PC-3 (cell line): ENCODE measurements at regions not wholly inside any gene's neighbourhood (a gene's known extent, or its start where the extent isn't known, plus 50 kb on each side); places are given as distances from the start of the nearest gene placed in this dataset.
A peak's percentile ranks its signal among the peaks of the same experiment; 100 is the strongest.

Experiments used
- ATAC-seq: fragments of 200-7000 bp; cut with Tn5 transposase; 2 replicates; pipeline ENCODE4 v1.9.1; 2020; ENCODE audit warnings: mild to moderate bottlenecking, moderate library complexity
- BruUV-seq: library from RNA; stranded (reverse); fragments of 400-500 nt; replicated peaks from 2 replicates; lab custom pipeline; 2021; lab: Mats Ljungman, UMichigan
- CTCF ChIA-PET: fragments of 300-600 bp; sonication (Branson Sonifier 250); formaldehyde crosslinking; loops from one replicate; lab custom pipeline; 2022; ENCODE audit warnings: antibody characterized with exemption; lab: Charles Lee
- POLR2A ChIA-PET: fragments of 300-600 bp; sonication (Branson Sonifier 250); formaldehyde crosslinking; loops from one replicate; lab custom pipeline; 2022; ENCODE audit warnings: antibody characterized with exemption; ENCODE audit not compliant: unreplicated experiment; lab: Charles Lee
- DNase-seq: peaks from one replicate; pipeline ENCODE4 v3.0.0-alpha.2; 2015
- H2AFZ ChIP-seq: fragments of 300-600 bp; sonication (generic); 2 replicates; pipeline ENCODE4 v1.6.0; 2016; ENCODE audit warnings: antibody characterized with exemption, low read length
- H3F3A ChIP-seq: fragments of 300-600 bp; sonication (generic); one replicate; pipeline ENCODE4 v1.6.0; 2017; ENCODE audit warnings: antibody characterized with exemption, low read length, control low read depth, mild to moderate bottlenecking; ENCODE audit not compliant: unreplicated experiment
- H3K27ac ChIP-seq: fragments of 300-600 bp; sonication (generic); 2 replicates; pipeline ENCODE4 v1.5.1; 2016; ENCODE audit warnings: mild to moderate bottlenecking, low read length
- H3K27me3 ChIP-seq: fragments of 300-600 bp; sonication (generic); 2 replicates; pipeline ENCODE4 v1.6.1; 2016; ENCODE audit warnings: low read length, mixed read lengths
- H3K36me3 ChIP-seq: fragments of 300-600 bp; sonication (generic); 2 replicates; pipeline ENCODE4 v1.6.1; 2016; ENCODE audit warnings: low read depth, mixed run types, low read length, mixed read lengths
- H3K4me1 ChIP-seq: fragments of 300-600 bp; sonication (generic); 2 replicates; pipeline ENCODE4 v1.5.1; 2016; ENCODE audit warnings: low read length; ENCODE audit not compliant: insufficient read depth
- H3K4me2 ChIP-seq: fragments of 300-600 bp; sonication (generic); 2 replicates; pipeline ENCODE4 v1.6.0; 2016; ENCODE audit warnings: low read length
- H3K4me3 ChIP-seq: fragments of 300-600 bp; sonication (generic); 2 replicates; pipeline ENCODE4 v1.5.1; 2016; ENCODE audit warnings: mild to moderate bottlenecking, low read length, mixed read lengths
- H3K79me2 ChIP-seq: fragments of 300-600 bp; sonication (generic); 2 replicates; pipeline ENCODE4 v1.6.1; 2017; ENCODE audit warnings: low read length, mixed read lengths
- H3K9ac ChIP-seq: fragments of 300-600 bp; sonication (generic); 2 replicates; pipeline ENCODE4 v1.6.0; 2016; ENCODE audit warnings: mild to moderate bottlenecking, low read length
- H3K9me2 ChIP-seq: fragments of 300-600 bp; sonication (generic); replicated peaks from 2 replicates; pipeline ENCODE4 v1.6.1; 2016; ENCODE audit warnings: mixed run types, low read length, mixed read lengths
- H3K9me3 ChIP-seq: fragments of 300-600 bp; sonication (generic); 2 replicates; pipeline ENCODE4 v1.6.1; 2016; ENCODE audit warnings: low read length, mixed read lengths
- H4K20me1 ChIP-seq: fragments of 300-600 bp; sonication (generic); 2 replicates; pipeline ENCODE4 v1.6.1; 2016; ENCODE audit warnings: low read length, mixed read lengths
- CTCF ChIP-seq: fragments of 300-600 bp; sonication (generic); conservative IDR thresholded peaks from 2 replicates; pipeline ENCODE4 v1.5.1; 2017; ENCODE audit warnings: antibody characterized with exemption, low read depth, mild to moderate bottlenecking, low read length
- EZH2 ChIP-seq: fragments of 300-600 bp; sonication (generic); IDR thresholded peaks from one replicate; pipeline ENCODE4 v1.6.1; 2017; ENCODE audit warnings: antibody characterized with exemption, mild to moderate bottlenecking, low read length; ENCODE audit not compliant: unreplicated experiment
- EZH2phosphoT487 ChIP-seq: fragments of 300-600 bp; sonication (generic); IDR thresholded peaks from 2 replicates; pipeline ENCODE4 v1.6.1; 2018; ENCODE audit warnings: mild to moderate bottlenecking, antibody characterized with exemption, low read length, borderline replicate concordance
- intact Hi-C: fragments of 100-400 bp; cut with micrococcal nuclease; formaldehyde crosslinking; loops from 2 replicates; pipeline ENCODE4 v1.9.0; 2023

GRCh38 chr21:21715266-21715969 is 717.2 kb downstream of the NCAM2 start:
- POLR2A ChIA-PET, result no interaction called here
- no peak overlapping the region for H2AFZ ChIP-seq
- no peaks in the 10 kb centered on the region for H3K4me1 ChIP-seq
- H3K9me2 ChIP-seq, result no peaks in the 10 kb centered on the region
- TF ChIP-seq CTCF (no peak), EZH2phosphoT487 (no peak), EZH2 (no peak)
- BruUV-seq, result no TSS peak
- H3K9ac ChIP-seq, result no peak overlapping the region
- H3K27me3 ChIP-seq, result no peaks in the 10 kb centered on the region
- CTCF ChIA-PET, result no interaction called here
- H3K27ac ChIP-seq, result no peak overlapping the region
- no peak overlapping the region for H3K4me2 ChIP-seq
- ATAC-seq (no peak), DNase-seq (peak; percentile 3)
- H3F3A ChIP-seq, result no peaks in the 10 kb centered on the region
- no peaks in the 10 kb centered on the region for H3K9me3 ChIP-seq
- no peaks in the 10 kb centered on the region for H4K20me1 ChIP-seq
- no peaks in the 10 kb centered on the region for H3K36me3 ChIP-seq
- intact Hi-C loops, result no loop called here
- no peaks in the 10 kb centered on the region for H3K79me2 ChIP-seq
- H3K4me3 ChIP-seq, result no peak overlapping the region

DNA sequence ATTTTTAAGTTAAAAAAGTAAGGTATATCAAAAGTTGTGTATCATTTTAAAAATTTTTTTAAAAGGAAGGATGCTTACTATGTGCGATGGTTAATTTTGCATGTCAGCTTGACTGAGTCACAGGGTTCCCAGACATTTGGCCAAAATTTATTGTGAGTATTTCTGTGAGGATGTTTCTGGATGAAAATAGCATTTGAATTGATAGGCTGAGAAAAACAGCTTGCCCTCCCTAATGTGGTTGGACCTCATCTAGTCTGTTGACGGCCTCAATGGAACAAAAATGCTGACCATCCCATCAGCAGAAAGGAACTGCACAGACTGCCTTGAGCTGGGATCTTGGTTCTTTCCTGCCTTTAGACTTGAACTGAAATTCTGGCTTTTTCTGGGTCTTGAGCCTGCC is 724.5 kb downstream of the NCAM2 start:
- ATAC-seq (no peak), DNase-seq (no peak)
- Histone ChIP-seq H3K27me3 (no peaks in the 10 kb centered on the region), H3K36me3 (no peaks in the 10 kb centered on the region), H3K4me2 (no peak overlapping the region), H3K27ac (no peak overlapping the region), H3K9ac (no peak overlapping the region), H3K79me2 (no peaks in the 10 kb centered on the region), H3K4me3 (no peak overlapping the region), H3K4me1 (no peaks in the 10 kb centered on the region), H4K20me1 (no peaks in the 10 kb centered on the region), H3F3A (no peaks in the 10 kb centered on the region), H3K9me3 (no peaks in the 10 kb centered on the region; the same call in 1 of the 2 replicates), H2AFZ (no peak overlapping the region), H3K9me2 (no peaks in the 10 kb centered on the region)
- ChIA-PET CTCF (no interaction called here), POLR2A (no interaction called here)
- intact Hi-C loops, result no loop called here
- no TSS peak for BruUV-seq
- TF ChIP-seq EZH2 (no peak), CTCF (no peak), EZH2phosphoT487 (no peak)

DNA sequence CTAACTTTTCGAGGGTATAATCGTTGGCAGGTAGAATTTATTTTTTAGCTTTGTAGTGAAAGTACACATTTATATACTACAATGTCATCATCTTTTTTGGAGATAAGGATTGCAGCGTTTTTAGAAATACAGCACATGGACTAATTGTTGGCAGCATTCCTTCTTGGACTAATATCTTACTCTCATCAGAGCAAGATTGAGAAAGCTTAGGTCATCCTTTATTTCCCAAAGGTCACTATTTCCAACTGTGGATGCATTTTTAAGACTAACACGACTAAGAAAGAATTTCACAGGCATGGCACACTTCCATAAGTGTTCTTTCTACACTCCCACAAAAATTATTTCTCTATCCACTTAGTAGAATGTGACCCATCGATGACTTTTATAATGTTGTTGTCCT is 732.3 kb downstream of the NCAM2 start:
- ChIA-PET CTCF (no interaction called here), POLR2A (no interaction called here)
- H3K9me2 ChIP-seq, result no peaks in the 10 kb centered on the region
- H3K9ac ChIP-seq, result no peak overlapping the region
- DNase-seq (no peak), ATAC-seq (no peak)
- H3K4me1 ChIP-seq, result no peaks in the 10 kb centered on the region
- no peaks in the 10 kb centered on the region for H3F3A ChIP-seq
- TF ChIP-seq EZH2phosphoT487 (no peak), CTCF (no peak), EZH2 (no peak)
- intact Hi-C loops, result no loop called here
- no peaks in the 10 kb centered on the region for H3K79me2 ChIP-seq
- H3K9me3 ChIP-seq, result peaks cover 6% of the 10 kb centered on the region; the same call in 1 of the 2 replicates
- no peak overlapping the region for H3K4me3 ChIP-seq
- H3K27ac ChIP-seq, result no peak overlapping the region
- no TSS peak for BruUV-seq
- H2AFZ ChIP-seq, result no peak overlapping the region
- H3K27me3 ChIP-seq, result no peaks in the 10 kb centered on the region
- H3K36me3 ChIP-seq, result no peaks in the 10 kb centered on the region
- H3K4me2 ChIP-seq, result no peak overlapping the region
- no peaks in the 10 kb centered on the region for H4K20me1 ChIP-seq
